GM13977 (cell line): ENCODE measurements at regions not wholly inside any gene's neighbourhood (a gene's known extent, or its start where the extent isn't known, plus 50 kb on each side); places are given as distances from the start of the nearest gene placed in this dataset.

Experiments used
- DNase-seq: peaks from one replicate; pipeline ENCODE4 v3.0.0; 2012; ENCODE audit warnings: low spot score
- CTCF ChIP-seq: IDR thresholded peaks from 2 replicates; pipeline ENCODE4 v1.5.1; 2012; ENCODE audit warnings: mild to moderate bottlenecking, control low read depth; ENCODE audit not compliant: insufficient read depth; ENCODE audit errors: extremely low read depth, missing control alignments
- in situ Hi-C: fragments of 300-500 bp; cut with MboI; formaldehyde crosslinking; loops from one replicate; pipeline ENCODE4 v1.12.0; 2022; ENCODE audit warnings: low sequenced_read_pairs, low pct_unique_long_range_greater_than_20kb, mixed read lengths, inconsistent platforms; ENCODE audit not compliant: unreplicated experiment

- in situ Hi-C loops: no loop called here
- no peak for TF ChIP-seq CTCF
- no peak for DNase-seq
These were observed 834.9 kb upstream of the ZNF608 start for GRCh38 chr5:125581311-125581710.

- no peak for DNase-seq
- no peak for TF ChIP-seq CTCF
- in situ Hi-C loops: no loop called here
These were observed 835.9 kb upstream of the ZNF608 start for GRCh38 chr5:125582352-125582751.

GRCh38 chr5:125583321-125584139, 837.1 kb upstream of the ZNF608 start:
- no peak for DNase-seq
- in situ Hi-C loops: no loop called here
- TF ChIP-seq CTCF: no peak

GRCh38 chr5:125584140-125584520, 837.7 kb upstream of the ZNF608 start:
- TF ChIP-seq CTCF: no peak
- no peak for DNase-seq
- in situ Hi-C loops: no loop called here

- TF ChIP-seq CTCF: no peak
- DNase-seq: no peak
- in situ Hi-C loops: no loop called here
These were observed 835.6 kb upstream of the GRAMD2B start for GRCh38 chr5:125587631-125588030.

- in situ Hi-C loops: no loop called here
- no peak for DNase-seq
- no peak for TF ChIP-seq CTCF
These were observed 830.4 kb upstream of the GRAMD2B start for GRCh38 chr5:125592856-125593255.
